A673 (cell line): ENCODE measurements at regions not wholly inside any gene's neighbourhood (a gene's known extent, or its start where the extent isn't known, plus 50 kb on each side); places are given as distances from the start of the nearest gene placed in this dataset.

ENCODE experiments used
- BruUV-seq: library from RNA; stranded (reverse); fragments of 400-500 nt; replicated peaks from 2 replicates; lab custom pipeline; 2021; lab: Mats Ljungman, UMichigan
- CTCF ChIA-PET: fragments of 300-600 bp; sonication (Branson Sonifier 250); formaldehyde crosslinking; loops from one replicate; lab custom pipeline; 2022; ENCODE audit warnings: antibody characterized with exemption; lab: Charles Lee
- POLR2A ChIA-PET: fragments of 300-600 bp; sonication (Branson Sonifier 250); formaldehyde crosslinking; loops from one replicate; lab custom pipeline; 2022; ENCODE audit warnings: antibody characterized with exemption; ENCODE audit not compliant: low non-redundant PET; lab: Charles Lee
- DNase-seq: peaks from one replicate; pipeline ENCODE4 v3.0.0-alpha.2; 2015; ENCODE audit warnings: low spot score
- H3K27ac ChIP-seq: fragments of 200-600 bp; sonication (generic); 2 replicates; pipeline ENCODE4 v1.5.1; 2016; ENCODE audit warnings: mixed run types, low read depth, mild to moderate bottlenecking, mixed read lengths, antibody characterized with exemption, low read length; ENCODE audit not compliant: poor library complexity, severe bottlenecking
- H3K27me3 ChIP-seq: fragments of 200-600 bp; sonication (generic); replicated peaks from 2 replicates; pipeline ENCODE4 v1.6.1; 2017; ENCODE audit warnings: mixed run types, low read depth, mild to moderate bottlenecking, mixed read lengths, antibody characterized with exemption, low read length; ENCODE audit not compliant: insufficient read depth, poor library complexity
- H3K36me3 ChIP-seq: fragments of 200-600 bp; sonication (generic); 2 replicates; pipeline ENCODE4 v1.6.1; 2016; ENCODE audit warnings: mixed run types, mild to moderate bottlenecking, mixed read lengths, antibody characterized with exemption, low read length; ENCODE audit not compliant: insufficient read depth, poor library complexity, severe bottlenecking
- H3K4me1 ChIP-seq: fragments of 200-600 bp; sonication (generic); 2 replicates; pipeline ENCODE4 v1.6.1; 2017; ENCODE audit warnings: mixed run types, mild to moderate bottlenecking, mixed read lengths, antibody characterized with exemption, low read length; ENCODE audit not compliant: insufficient read depth, poor library complexity, severe bottlenecking
- H3K4me3 ChIP-seq: fragments of 200-600 bp; sonication (generic); 2 replicates; pipeline ENCODE4 v1.5.1; 2016; ENCODE audit warnings: low read depth, mixed run types, mild to moderate bottlenecking, mixed read lengths, low read length; ENCODE audit not compliant: poor library complexity, severe bottlenecking
- H3K9me3 ChIP-seq: fragments of 200-600 bp; sonication (generic); 2 replicates; pipeline ENCODE4 v1.6.1; 2016; ENCODE audit warnings: mixed run types, low read depth, mild to moderate bottlenecking, mixed read lengths, antibody characterized with exemption, low read length; ENCODE audit not compliant: poor library complexity, severe bottlenecking
- CTCF ChIP-seq: fragments of 300-800, 200-600 bp; sonication (generic); conservative IDR thresholded peaks from 2 replicates; pipeline ENCODE4 v1.5.1; 2017; ENCODE audit warnings: low read depth, mild to moderate bottlenecking, antibody characterized with exemption, low read length, moderate library complexity, mixed read lengths
- EZH2 ChIP-seq: fragments of 200-600 bp; sonication (generic); IDR thresholded peaks from 2 replicates; pipeline ENCODE4 v1.6.1; 2017; ENCODE audit warnings: borderline replicate concordance, low read depth, mild to moderate bottlenecking, mixed read lengths, antibody characterized with exemption, low read length; ENCODE audit not compliant: poor library complexity, severe bottlenecking
- intact Hi-C: fragments of 100-400 bp; cut with micrococcal nuclease; formaldehyde crosslinking; loops from one replicate; pipeline ENCODE4 v1.10.0; 2022; ENCODE audit not compliant: unreplicated experiment

GRCh38 chr3:5290915-5291314 lies 103.4 kb downstream of the EDEM1 start:
- BruUV-seq, result no TSS peak
- Histone ChIP-seq H3K4me1 (no peaks in the 10 kb centered on the region), H3K4me3 (no peak overlapping the region), H3K27ac (no peak overlapping the region), H3K27me3 (peaks cover 7% of the 10 kb centered on the region), H3K9me3 (no peaks in the 10 kb centered on the region), H3K36me3 (no peaks in the 10 kb centered on the region)
- POLR2A ChIA-PET, result no interaction called here
- intact Hi-C loops, result no loop called here
- CTCF ChIA-PET, result no interaction called here
- DNase-seq, result no peak
- TF ChIP-seq EZH2 (no peak), CTCF (no peak)

GRCh38 chr3:5292512-5292911 lies 105.0 kb downstream of the EDEM1 start:
- peaks cover 7% of the 10 kb centered on the region for H3K27me3 ChIP-seq
- POLR2A ChIA-PET, result no interaction called here
- TF ChIP-seq CTCF (no peak), EZH2 (no peak)
- no peak overlapping the region for H3K4me3 ChIP-seq
- BruUV-seq, result no TSS peak
- DNase-seq, result no peak
- no peaks in the 10 kb centered on the region for H3K36me3 ChIP-seq
- H3K9me3 ChIP-seq, result no peaks in the 10 kb centered on the region
- no peak overlapping the region for H3K27ac ChIP-seq
- CTCF ChIA-PET, result no interaction called here
- intact Hi-C loops, result no loop called here
- no peaks in the 10 kb centered on the region for H3K4me1 ChIP-seq

GRCh38 chr3:5293207-5293606 lies 105.7 kb downstream of the EDEM1 start:
- intact Hi-C loops, result no loop called here
- ChIA-PET POLR2A (no interaction called here), CTCF (no interaction called here)
- Histone ChIP-seq H3K27me3 (peaks cover 7% of the 10 kb centered on the region), H3K9me3 (no peaks in the 10 kb centered on the region), H3K27ac (no peak overlapping the region), H3K4me1 (no peaks in the 10 kb centered on the region), H3K4me3 (no peak overlapping the region), H3K36me3 (no peaks in the 10 kb centered on the region)
- BruUV-seq, result no TSS peak
- no peak for DNase-seq
- TF ChIP-seq CTCF, result no peak
- TF ChIP-seq EZH2, result no peak
